ENCODE measurements at regions not wholly inside any gene's neighbourhood (a gene's known extent, or its start where the extent isn't known, plus 50 kb on each side); places are given as distances from the start of the nearest gene placed in this dataset.

GRCh38 chr5:174990909-174991308, 266.5 kb downstream of the MSX2 start:
- TF ChIP-seq, protein P1, sequence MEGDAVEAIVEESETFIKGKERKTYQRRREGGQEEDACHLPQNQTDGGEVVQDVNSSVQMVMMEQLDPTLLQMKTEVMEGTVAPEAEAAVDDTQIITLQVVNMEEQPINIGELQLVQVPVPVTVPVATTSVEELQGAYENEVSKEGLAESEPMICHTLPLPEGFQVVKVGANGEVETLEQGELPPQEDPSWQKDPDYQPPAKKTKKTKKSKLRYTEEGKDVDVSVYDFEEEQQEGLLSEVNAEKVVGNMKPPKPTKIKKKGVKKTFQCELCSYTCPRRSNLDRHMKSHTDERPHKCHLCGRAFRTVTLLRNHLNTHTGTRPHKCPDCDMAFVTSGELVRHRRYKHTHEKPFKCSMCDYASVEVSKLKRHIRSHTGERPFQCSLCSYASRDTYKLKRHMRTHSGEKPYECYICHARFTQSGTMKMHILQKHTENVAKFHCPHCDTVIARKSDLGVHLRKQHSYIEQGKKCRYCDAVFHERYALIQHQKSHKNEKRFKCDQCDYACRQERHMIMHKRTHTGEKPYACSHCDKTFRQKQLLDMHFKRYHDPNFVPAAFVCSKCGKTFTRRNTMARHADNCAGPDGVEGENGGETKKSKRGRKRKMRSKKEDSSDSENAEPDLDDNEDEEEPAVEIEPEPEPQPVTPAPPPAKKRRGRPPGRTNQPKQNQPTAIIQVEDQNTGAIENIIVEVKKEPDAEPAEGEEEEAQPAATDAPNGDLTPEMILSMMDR (IDR thresholded peaks at IDR 0.05 in 8 of 11, conservative IDR thresholded peaks at IDR 0.05 in 3 of 11), result no peak
- TF ChIP-seq POLR2A (IDR thresholded peaks at IDR 0.05) (no peak), POLR2AphosphoS5 (IDR thresholded peaks at IDR 0.05) (no peak)

All from spleen (tissue), 7 donors.